Muscle layer of duodenum (tissue), 2 donors: ENCODE measurements at regions not wholly inside any gene's neighbourhood (a gene's known extent, or its start where the extent isn't known, plus 50 kb on each side); places are given as distances from the start of the nearest gene placed in this dataset.
A peak's percentile ranks its signal among the peaks of the same experiment; 100 is the strongest.

Source experiments
- H3K27ac ChIP-seq: one replicate; pipeline ENCODE4 v1.7.0; 2013; ENCODE audit warnings: mild to moderate bottlenecking, low read length
- H3K27me3 ChIP-seq: one replicate; pipeline ENCODE4 v1.7.0; 2013; ENCODE audit warnings: low read depth, mild to moderate bottlenecking, control low read depth, low read length
- H3K36me3 ChIP-seq, 2 donors: one replicate each; pipeline ENCODE4 v1.7.0; 2013; ENCODE audit warnings: low read length in 2 of 2, control low read depth in 1 of 2, mild to moderate bottlenecking in 1 of 2; ENCODE audit not compliant: insufficient read depth in 2 of 2, control insufficient read depth in 1 of 2
- H3K4me1 ChIP-seq, 2 donors: one replicate each; pipeline ENCODE4 v1.7.0; 2013; ENCODE audit warnings: low read length in 2 of 2, mild to moderate bottlenecking in 2 of 2, control low read depth in 1 of 2, moderate library complexity in 1 of 2; ENCODE audit not compliant: insufficient read depth in 2 of 2, control insufficient read depth in 1 of 2
- H3K4me3 ChIP-seq, 2 donors: one replicate each; pipeline ENCODE4 v1.7.0; 2013; ENCODE audit warnings: low read length in 2 of 2, low read depth in 1 of 2, mild to moderate bottlenecking in 1 of 2
- H3K9me3 ChIP-seq, 2 donors: one replicate each; pipeline ENCODE4 v1.7.0; 2013; ENCODE audit warnings: low read length in 2 of 2, control low read depth in 1 of 2, mild to moderate bottlenecking in 1 of 2; ENCODE audit not compliant: control insufficient read depth in 1 of 2
- donor health status: healthy.

DNA sequence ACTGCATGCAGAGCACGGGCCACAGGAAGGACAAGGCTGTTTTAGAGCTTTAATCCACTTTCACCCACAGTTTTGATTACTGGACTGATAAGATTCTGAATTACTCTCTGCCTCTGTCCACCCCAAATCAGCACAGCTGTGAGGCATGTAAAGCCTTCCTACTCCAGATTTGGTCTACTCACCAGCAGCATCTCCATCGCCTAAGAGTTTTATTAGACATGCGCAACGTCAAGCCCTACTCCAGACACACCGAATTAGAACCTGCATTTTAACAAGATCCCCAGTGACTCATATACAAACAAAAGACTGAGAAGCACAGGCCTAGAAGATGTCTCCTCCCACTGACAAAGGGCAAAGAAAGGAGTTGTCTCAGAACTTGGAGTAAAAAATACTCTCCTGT lies 221.2 kb downstream of the TUSC7 start:
- H3K27me3 ChIP-seq: no peaks in the 10 kb centered on the region
- H3K9me3 ChIP-seq: no peaks in the 10 kb centered on the region
- no peak overlapping the region for H3K27ac ChIP-seq
- H3K36me3 ChIP-seq: no peaks in the 10 kb centered on the region
- no peak overlapping the region for H3K4me3 ChIP-seq
- no peaks in the 10 kb centered on the region for H3K4me1 ChIP-seq

DNA sequence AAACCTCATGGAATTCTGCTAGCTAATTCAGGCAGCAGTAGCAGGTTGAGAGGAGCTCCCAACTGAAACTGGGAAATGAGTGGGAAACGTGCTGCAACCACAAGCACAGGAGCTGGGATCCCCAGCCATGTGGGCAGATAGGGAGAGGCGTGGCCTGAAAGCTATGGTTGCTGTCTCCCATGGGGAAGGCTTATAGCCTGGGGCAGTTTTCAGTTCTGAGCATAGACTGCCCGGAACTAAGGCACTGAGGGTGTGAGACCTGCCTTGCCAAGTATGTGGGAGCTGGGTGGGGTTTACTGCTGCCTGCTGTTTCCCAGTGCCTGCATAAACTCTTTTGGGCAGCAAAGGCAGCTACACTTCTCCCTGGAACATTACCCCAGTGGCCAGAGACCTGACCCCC lies 229.5 kb downstream of the TUSC7 start:
- H3K27me3 ChIP-seq: no peaks in the 10 kb centered on the region

DNA sequence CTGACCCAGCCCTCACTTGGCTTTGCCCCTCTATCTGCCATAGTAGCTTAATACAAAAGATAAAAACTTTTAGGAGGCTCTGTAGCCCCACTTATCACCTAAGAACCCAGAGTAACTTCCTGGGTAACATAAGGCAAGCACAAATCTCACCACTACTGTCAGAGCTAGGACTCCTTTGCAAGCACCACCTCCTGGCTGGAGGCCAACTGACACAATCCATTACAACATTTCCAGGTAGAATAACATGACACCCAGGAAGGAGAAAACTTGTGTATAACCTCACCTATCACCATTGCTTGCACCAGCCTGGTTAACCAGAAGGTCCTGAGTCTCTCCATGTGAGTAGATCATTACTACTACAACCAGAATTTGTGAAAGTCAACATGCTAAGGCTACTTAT lies 230.0 kb downstream of the TUSC7 start:
- Histone ChIP-seq H3K4me3 (no peak overlapping the region), H3K27me3 (no peaks in the 10 kb centered on the region), H3K36me3 (no peaks in the 10 kb centered on the region), H3K9me3 (peaks cover 0 to 15% of the 10 kb centered on the region in 2 donors), H3K27ac (no peak overlapping the region), H3K4me1 (no peaks in the 10 kb centered on the region)

More for the DNA sequence above, 229.5 kb downstream of the TUSC7 start:
- Histone ChIP-seq H3K27ac (no peak overlapping the region), H3K36me3 (no peaks in the 10 kb centered on the region), H3K4me3 (peak overlapping the region in 1 of 2 donors; percentile 14), H3K4me1 (no peaks in the 10 kb centered on the region), H3K9me3 (peaks cover 0 to 12% of the 10 kb centered on the region in 2 donors)

DNA sequence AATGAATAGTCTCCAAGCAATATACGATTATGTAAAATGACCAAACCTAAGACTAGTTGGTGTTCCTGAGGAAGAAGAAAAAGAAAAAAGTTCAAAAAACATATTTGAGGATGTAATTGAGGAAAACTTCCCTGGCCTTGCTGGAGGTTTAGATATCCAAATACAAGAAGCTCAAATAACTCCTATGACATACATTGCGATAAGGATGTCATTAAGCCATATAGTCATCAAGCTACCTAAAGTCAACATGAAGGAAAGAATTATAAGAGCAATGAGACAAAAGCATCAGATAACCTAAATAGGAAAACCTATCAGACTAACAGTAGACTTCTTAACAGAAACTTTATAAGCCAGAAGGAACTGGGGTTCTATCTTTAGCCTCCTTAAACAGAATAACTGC lies 231.1 kb downstream of the TUSC7 start:
- no peaks in the 10 kb centered on the region for H3K4me1 ChIP-seq
- H3K4me3 ChIP-seq: no peak overlapping the region
- H3K9me3 ChIP-seq: peaks cover 0 to 15% of the 10 kb centered on the region in 2 donors
- H3K27me3 ChIP-seq: no peaks in the 10 kb centered on the region
- H3K36me3 ChIP-seq: no peaks in the 10 kb centered on the region
- H3K27ac ChIP-seq: no peak overlapping the region

DNA sequence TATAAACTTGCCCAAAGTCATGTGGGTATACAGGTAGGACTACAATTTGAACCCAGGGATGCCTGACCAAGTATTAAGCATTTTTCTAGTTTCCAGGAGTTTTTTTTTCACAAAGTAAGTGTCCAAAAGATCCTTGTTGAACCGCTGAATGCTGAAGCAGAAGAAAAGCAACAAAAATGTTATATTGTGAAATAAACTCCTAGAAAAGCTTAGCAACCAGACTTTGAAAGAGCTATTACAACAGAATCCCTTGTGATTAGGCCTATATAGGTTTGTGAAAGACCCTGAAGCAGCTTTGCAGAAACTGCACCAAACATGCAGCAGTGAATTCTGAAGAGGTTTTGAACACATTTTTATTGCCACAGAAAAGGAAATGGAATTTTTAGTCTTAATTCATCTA lies 236.8 kb downstream of the TUSC7 start:
- Histone ChIP-seq H3K27me3 (no peaks in the 10 kb centered on the region), H3K27ac (no peak overlapping the region), H3K9me3 (peaks cover 0 to 4% of the 10 kb centered on the region in 2 donors), H3K4me1 (peaks cover 0 to 4% of the 10 kb centered on the region in 2 donors), H3K4me3 (no peak overlapping the region), H3K36me3 (no peaks in the 10 kb centered on the region)

DNA sequence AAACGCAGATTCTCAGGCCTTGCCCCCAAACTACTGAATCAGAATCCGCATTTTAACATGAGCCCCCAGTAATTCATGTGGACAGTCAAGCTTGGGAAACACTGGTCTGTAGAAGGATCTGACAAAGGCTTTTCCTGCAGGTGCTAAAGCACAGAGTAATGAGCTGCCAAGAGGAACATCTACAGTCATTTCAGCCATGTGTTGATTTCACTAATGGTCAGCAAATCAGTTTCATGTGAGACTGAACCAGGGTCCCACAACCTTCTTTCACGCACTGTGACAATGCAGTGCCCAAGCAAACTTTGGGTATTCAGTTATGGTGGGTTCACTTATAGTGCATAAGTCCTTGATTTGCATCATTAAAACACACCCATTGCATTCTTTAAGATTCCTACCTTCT lies 237.6 kb downstream of the TUSC7 start:
- no peaks in the 10 kb centered on the region for H3K36me3 ChIP-seq

DNA sequence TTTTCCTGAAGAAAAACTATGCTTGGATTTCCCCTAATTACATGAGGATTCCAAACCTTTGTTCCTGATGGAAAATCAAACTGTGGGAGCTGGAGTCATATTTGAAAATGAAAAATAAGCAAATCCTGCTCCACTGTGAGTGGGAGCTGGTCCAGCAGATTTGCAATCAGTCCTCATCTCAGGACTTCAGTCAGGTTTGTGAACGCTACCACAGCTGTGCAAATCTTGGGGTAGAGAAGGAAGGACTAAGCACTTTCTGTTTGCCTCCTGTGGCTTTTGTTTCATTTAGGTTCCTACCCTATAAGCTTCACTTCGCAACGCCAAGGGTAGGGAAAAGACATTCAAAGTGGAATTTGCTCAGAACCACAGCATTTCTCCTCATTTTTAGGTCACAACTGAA lies 238.2 kb downstream of the TUSC7 start:
- Histone ChIP-seq H3K9me3 (peaks cover 0 to 4% of the 10 kb centered on the region in 2 donors), H3K27ac (no peak overlapping the region), H3K4me3 (no peak overlapping the region), H3K4me1 (peaks cover 0 to 12% of the 10 kb centered on the region in 2 donors), H3K27me3 (no peaks in the 10 kb centered on the region), H3K36me3 (no peaks in the 10 kb centered on the region)

More for the DNA sequence above, 237.6 kb downstream of the TUSC7 start:
- no peak overlapping the region for H3K27ac ChIP-seq
- H3K27me3 ChIP-seq: no peaks in the 10 kb centered on the region
- peaks cover 0 to 10% of the 10 kb centered on the region in 2 donors for H3K4me1 ChIP-seq
- peaks cover 0 to 4% of the 10 kb centered on the region in 2 donors for H3K9me3 ChIP-seq
- no peak overlapping the region for H3K4me3 ChIP-seq

DNA sequence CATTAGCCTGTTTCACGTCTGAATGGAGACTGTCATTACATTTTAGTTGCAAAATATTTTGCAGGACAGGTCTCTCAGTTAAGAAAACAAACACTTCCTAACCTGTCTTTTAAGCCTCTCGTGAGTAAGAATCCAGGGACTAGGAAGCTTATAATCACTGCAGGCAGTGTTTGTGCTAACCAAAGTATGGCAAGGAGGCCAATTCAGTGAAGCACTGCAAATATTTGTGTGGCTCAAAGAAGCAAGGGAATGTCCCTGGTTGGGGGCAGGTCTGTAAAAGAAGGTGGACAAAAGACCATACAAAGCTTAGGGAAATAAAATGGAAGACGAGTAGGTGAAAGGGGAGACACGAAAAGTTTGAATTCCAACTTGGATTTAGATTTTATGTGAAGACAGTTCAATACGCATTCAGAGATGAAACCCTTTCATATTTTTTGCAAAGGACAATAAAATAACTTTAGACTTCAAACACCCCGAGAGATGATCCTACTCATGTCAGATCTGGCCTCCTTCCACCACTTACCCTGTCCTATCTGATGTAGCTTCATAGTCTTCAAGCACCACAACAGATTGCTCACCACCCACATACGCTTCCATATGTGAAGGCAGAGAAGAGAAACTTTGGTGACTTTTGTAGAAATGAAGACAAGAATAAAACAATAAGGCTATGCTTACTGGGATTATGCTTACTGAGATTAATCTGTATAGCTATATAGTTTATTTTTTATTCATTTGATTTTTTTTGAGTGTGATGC lies 240.9 kb downstream of the TUSC7 start:
- no peaks in the 10 kb centered on the region for H3K9me3 ChIP-seq
- H3K27ac ChIP-seq: no peak overlapping the region

DNA sequence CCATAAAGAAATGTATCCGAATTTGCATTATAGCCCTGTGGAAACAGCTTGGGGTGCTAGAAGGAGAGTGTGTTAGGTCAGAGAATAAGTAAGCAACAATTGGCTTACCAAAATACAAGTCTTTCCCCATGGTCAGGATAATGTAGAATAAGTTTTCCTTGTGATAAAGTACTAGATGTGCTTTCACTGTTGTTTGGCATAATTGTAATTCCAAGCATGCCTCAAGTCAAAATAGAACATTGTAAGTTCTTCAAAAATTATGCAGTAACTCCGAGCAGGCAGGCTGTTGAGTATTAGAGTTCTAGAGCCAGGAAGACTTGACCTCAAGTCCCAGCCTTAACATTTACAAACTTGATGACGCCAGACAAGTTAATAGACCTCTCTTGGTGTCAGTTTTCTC lies 242.0 kb downstream of the TUSC7 start:
- Histone ChIP-seq H3K9me3 (no peaks in the 10 kb centered on the region), H3K4me3 (no peak overlapping the region), H3K36me3 (no peaks in the 10 kb centered on the region), H3K4me1 (peaks cover 0 to 13% of the 10 kb centered on the region in 2 donors), H3K27me3 (no peaks in the 10 kb centered on the region), H3K27ac (no peak overlapping the region)

More for the DNA sequence above, 240.9 kb downstream of the TUSC7 start:
- Histone ChIP-seq H3K27me3 (no peaks in the 10 kb centered on the region), H3K4me1 (peaks cover 0 to 13% of the 10 kb centered on the region in 2 donors), H3K4me3 (no peak overlapping the region), H3K36me3 (no peaks in the 10 kb centered on the region)

DNA sequence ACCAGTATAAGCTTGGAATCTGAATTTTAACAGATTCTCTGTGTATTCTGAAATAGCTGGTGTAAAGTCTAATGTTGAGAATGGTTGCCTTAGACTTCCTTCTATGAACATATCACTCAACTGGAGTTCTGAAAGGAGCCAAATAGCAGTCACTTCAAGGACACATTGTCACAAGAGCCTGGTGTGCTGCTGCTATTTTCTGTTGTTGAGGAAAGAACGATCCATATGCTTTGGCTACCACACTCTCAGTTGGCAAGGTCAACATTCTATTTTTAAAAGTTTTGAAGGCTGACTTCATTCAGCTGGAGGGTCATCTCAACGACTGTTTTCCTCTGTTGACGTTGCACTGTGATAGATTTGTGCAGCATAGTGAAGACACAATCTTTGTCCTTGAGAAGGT lies 248.7 kb downstream of the TUSC7 start:
- H3K36me3 ChIP-seq: no peaks in the 10 kb centered on the region
- no peak overlapping the region for H3K4me3 ChIP-seq
- no peak overlapping the region for H3K27ac ChIP-seq
- no peaks in the 10 kb centered on the region for H3K9me3 ChIP-seq
- H3K27me3 ChIP-seq: no peaks in the 10 kb centered on the region
- H3K4me1 ChIP-seq: no peaks in the 10 kb centered on the region

DNA sequence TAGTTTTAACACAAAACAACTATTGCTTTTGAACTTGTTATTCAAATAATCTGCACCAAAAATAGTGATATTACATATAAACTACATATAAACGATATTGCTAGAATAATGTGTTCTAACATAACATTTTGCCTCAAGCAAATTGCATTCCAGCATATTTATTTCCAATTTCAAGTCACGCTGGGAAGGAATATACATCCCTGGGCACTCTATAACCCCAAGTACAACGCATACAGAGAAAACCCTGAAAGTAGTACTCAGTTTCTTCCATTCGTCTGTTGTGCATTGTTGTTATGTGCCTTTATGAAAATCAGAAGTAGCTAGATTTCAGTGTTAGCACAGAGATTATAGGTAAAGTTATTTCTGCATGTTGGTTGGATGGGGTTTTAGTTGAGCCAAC lies 251.5 kb downstream of the TUSC7 start:
- Histone ChIP-seq H3K9me3 (no peaks in the 10 kb centered on the region), H3K4me1 (no peaks in the 10 kb centered on the region), H3K36me3 (no peaks in the 10 kb centered on the region), H3K27me3 (no peaks in the 10 kb centered on the region), H3K4me3 (no peak overlapping the region), H3K27ac (no peak overlapping the region)

DNA sequence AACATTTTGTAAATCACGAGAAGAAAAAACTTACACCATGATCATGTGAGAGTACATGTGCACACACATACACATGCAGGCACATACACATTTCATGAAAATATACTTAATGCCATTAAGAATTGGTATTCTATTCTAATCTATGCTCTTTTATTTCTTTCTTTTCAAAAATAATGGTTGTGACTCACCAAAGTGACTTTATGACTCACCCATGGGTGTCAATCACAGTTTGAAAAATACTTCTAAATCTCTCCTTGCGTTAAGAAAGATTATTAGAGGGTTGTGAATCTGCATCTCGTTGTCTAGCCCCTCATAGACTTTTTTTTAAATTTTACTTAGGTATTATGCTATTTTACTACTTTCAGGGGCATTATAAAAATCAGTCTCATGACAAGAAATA lies 254.2 kb downstream of the TUSC7 start:
- H3K4me1 ChIP-seq: no peaks in the 10 kb centered on the region
- H3K27me3 ChIP-seq: no peaks in the 10 kb centered on the region

More for the DNA sequence above, 254.2 kb downstream of the TUSC7 start:
- no peaks in the 10 kb centered on the region for H3K9me3 ChIP-seq
- H3K27ac ChIP-seq: no peak overlapping the region
- H3K36me3 ChIP-seq: no peaks in the 10 kb centered on the region
- H3K4me3 ChIP-seq: no peak overlapping the region
